ENCODE measurements at regions not wholly inside any gene's neighbourhood (a gene's known extent, or its start where the extent isn't known, plus 50 kb on each side); places are given as distances from the start of the nearest gene placed in this dataset.

DNA sequence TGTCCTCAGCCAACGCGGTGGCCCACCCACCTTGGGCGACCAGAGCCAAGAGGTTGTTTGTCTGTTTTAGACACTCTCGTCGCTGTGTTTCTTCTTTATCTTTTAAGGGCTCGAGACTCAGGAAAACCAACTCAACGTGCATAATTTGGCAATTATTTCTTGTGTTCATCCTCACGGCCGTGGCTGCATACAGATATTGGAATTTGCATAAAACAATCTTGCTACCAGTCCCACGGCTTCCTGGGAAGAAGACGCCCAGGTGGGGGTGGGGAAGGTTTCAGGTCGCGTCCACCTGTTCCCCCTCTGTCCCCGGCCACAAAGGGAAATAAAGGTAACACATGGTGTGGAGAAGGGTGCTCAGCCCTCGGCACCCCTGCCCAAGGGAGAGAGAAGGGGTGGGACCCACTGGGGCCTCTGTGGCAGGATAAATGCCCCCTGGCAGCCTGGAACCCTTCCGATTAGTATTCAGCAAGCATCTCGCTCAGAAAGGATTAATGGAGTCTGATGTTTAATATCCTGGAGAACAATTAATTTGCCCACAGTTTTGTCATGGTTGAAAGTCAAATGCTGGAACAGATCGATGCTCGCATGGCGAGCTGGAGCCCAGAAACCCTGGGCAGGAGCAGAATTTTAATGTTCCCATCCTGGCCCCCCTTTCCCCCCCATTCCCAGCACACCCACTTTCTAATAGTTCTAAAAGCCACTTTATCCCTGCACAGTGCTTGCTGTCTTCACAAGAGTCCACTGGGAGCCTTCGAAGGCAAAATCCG, 359.7 kb downstream of the MN1 start:
- DNase-seq (ENCODE audit: low read depth in 2 of 2) = no peak

DNA sequence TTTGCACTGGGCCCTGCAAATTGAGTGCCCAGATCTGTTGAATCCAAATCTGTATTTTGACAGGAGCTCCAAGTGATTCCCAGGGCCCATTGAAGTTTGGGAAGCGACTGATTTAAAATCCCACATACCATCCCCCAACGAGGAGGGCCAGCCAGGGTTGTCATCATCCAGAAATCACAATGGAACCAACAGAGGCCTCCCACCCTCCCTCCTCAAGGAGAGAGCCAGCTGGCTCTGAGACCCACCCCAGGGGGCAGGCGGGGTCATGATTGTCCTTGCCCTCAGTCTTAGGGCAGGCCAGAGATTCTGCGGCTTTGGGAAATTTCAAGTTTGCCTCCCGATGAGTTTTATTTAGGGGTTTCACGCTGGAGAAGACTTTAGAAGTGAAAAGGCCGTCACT, 358.2 kb downstream of the MN1 start:
- no peak for DNase-seq (ENCODE audit: low read depth in 2 of 2)

DNA sequence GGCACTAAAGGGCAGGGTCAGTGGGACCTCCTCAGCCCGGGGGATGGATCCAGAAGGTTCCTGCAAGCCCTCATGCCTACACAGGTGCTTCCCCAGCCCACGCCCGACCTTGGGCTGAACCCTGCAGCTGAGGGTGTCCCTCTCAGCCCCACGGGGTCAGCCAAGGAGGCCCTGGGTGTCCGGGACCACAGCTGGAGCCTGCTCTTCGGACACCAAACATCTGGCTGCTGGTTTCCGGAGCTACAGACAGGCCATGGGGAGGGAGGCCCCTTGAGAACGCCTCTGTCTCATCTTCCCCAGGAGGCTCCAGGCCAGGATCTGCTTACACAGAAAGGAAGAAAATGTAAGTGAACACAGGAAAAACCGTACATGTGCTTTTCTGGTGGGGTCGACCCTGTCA, 355.7 kb downstream of the MN1 start:
- DNase-seq (ENCODE audit: low read depth in 2 of 2) = no peak

DNA sequence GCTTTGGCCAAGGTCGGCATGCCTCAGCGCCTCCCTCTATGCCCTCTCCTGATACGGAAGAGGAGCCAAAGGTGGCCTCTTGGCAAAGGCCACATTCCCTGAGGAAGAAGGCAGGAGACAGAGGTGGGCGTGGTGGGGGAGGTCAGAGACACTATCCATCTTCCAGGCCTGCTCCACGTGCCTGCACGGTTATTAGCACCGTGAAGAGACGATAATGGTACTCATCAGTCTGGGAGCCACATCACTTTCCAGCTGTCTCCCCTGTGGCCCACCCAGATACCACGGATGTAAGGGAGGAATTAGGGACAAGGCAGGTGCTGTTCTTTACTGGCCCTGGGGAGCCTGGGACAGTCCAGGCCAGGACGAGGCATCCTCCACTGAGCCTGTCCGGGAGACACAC, 354.3 kb downstream of the MN1 start:
- no peak for DNase-seq (ENCODE audit: low read depth in 2 of 2)

DNA sequence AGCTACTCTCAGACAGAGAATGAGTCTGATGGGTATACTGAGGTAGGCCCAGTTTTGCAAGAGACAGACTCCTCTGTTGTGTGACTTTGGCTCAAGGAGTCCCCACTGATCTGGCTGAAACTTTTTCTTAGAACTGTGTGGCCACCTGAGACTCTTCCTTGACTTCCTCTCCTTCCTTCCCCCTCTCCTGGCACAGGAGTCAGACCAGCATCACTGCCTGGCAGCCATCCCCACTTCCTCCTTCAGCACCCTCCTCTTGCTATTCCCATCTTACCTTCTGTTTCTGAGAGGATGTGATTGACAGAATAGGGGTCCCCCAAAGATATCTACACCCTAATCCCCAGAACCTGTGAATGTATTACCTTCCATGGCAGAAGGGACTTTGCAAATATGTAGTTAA, 351.1 kb downstream of the MN1 start:
- no peak for DNase-seq (ENCODE audit: low read depth in 2 of 2)

DNA sequence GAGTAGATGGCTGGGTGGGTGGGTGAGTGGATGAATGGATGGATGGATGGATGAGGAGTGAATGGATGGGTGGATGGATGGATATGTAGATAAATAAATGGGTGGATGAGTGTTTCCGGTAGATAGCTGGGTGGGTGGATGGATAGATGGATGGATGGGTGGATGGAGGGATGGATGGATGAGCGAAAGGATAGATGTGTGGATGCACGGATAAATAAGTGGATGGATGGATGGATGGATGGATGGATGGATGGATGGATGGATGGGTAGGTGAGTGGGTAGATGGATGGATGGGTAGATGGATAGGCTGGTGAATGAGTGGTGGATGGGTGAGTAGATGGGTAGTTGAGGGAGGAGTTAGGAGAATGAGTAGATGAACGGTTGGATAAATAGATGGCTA, 349.3 kb downstream of the MN1 start:
- DNase-seq (ENCODE audit: low read depth in 2 of 2) = no peak

DNA sequence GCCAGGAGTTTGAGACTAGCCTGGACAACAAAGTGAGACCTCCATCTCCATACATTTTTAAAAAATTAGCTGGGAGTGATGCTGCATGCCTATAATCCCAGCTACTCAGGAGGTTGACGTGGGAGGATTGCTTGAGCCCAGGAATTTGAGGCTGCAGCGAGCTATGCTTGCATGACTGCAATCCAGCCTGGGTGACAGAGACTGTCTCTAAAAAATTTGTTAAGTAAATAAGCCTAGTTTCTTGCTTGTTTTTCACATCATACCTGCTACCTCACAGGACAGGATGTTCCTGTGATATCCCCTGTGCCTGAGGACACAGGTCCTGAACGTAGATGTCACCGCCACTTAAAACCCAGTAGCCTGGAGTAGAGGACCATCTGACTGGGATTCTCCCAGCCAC, 348.6 kb downstream of the MN1 start:
- no peak for DNase-seq (ENCODE audit: low read depth in 2 of 2)

DNA sequence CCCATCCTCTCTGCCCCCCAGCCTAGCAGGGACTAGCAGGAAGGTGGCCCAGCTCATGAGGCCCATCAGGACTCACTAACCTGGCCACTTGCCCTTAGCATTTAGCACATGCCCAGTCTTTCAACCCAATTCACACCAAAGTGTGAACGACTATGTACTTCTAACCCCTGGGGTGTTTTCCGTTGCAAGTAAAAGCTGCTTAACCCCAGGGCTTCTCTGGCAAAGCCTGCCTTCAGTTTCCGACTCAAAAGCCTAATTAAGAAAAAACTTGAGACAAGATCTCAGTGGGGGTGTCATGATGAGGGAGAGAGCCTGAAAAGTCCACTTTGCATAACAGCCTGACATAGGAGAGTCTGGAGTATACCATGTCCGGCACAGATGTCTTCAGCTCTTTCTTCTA, 347.8 kb downstream of the MN1 start:
- DNase-seq (ENCODE audit: low read depth in 2 of 2) = no peak

DNA sequence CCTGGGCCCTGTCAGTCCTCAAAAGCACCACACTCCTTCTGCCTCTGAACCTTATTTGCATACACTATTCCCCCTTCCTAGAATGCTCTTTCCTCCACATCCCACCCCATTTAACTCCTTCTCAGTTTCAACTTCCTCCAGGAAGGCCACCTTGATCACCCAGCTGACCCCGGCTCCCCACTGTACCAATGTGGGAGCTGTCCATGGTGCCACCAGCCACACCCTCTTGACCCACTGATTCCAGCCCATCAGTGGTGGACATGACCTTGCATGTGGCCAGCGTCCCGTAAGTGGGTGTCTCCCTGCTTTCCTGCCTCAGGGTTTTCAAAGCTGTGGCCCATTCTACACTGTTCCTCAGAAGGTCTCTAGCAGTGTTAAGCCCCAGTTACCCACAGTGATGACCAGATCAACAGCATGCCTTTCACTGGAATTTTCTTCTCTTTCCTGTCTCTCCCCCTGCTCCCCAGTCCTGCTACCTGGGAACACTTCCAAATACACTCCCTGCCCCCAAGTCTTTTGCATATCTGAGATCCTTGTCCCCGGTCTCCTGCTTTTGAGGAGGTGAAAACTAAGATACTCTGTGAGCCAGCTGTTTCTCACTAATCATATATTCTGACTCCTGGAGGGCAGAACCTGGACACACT, 346.6 kb downstream of the MN1 start:
- DNase-seq (ENCODE audit: low read depth in 2 of 2) = no peak

DNA sequence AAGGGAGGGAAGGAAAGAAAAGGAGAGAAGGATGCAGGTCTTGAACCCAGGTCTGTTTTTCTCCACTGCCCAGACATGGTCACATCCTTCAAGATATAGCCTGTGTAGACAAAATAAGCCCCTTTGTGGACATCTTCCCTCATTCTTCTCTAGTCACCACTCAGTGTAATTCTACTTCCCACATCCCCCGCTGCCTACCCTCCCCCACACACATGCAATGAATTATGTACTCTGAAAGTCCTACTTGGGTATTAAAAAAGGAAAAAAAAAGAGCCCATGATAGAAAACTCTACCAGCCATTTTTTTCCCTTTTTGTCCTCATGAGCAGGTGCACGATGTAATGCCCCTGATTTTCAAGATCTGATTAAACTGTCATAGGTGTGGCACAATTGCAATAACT, 346.0 kb downstream of the MN1 start:
- DNase-seq (ENCODE audit: low read depth in 2 of 2) = no peak

DNA sequence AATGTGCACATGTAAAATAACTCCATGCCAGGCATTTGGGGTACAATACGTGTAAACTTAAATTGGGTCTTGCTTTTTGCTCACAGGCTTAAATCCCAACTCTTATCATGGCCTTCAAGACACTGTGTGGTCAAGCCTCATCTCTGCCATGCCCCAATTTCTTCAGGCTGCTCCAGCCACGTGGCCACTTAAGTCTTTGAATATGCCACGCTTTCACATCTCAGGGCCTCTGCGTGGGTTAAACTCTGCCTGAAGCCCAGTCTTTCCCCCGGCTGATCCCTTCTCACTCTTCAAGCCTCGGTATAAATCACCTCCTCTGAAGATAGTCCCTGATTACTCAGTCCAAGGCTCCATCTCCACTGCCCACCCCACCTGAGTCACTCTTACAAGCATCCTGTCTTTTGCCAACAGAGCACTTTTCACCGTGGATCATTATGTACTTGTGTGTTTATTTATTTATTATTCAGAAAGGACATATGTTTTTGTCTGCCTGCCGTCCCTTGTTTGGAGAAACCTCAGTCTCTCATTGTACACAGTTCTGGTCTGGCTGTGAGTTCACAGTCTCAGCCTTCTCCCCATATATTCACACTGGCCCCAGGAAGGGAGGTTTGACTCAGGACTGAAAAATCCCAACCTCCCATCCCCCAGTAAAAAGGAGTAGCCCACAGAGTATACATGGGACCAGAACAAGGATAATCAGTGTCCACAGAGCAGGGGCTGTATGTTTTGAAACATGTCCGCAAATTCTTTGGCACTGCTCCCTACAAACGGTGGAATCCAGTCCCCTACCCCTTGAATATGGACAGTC, 344.7 kb downstream of the MN1 start:
- no peak for DNase-seq (ENCODE audit: low read depth in 2 of 2)

DNA sequence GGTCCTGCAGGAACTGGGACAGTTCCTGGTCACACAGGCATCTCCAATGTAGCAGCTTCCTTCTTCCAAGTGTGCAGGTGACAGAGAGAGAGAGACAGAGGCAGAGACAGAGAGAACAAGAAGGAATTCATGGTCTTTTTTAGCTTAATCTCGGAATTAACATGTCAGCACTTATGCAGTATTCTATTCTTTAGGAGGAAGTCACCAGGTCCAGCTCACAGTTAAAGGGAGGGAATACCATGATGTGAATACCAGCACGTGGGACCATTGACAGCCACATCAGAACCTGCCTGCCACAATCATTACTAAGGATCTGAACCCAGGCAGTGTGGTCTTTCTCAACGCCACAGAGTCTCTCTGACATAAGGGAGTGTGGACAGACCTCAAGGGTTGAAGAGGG, 341.6 kb downstream of the MN1 start:
- DNase-seq (ENCODE audit: low read depth in 2 of 2) = no peak

DNA sequence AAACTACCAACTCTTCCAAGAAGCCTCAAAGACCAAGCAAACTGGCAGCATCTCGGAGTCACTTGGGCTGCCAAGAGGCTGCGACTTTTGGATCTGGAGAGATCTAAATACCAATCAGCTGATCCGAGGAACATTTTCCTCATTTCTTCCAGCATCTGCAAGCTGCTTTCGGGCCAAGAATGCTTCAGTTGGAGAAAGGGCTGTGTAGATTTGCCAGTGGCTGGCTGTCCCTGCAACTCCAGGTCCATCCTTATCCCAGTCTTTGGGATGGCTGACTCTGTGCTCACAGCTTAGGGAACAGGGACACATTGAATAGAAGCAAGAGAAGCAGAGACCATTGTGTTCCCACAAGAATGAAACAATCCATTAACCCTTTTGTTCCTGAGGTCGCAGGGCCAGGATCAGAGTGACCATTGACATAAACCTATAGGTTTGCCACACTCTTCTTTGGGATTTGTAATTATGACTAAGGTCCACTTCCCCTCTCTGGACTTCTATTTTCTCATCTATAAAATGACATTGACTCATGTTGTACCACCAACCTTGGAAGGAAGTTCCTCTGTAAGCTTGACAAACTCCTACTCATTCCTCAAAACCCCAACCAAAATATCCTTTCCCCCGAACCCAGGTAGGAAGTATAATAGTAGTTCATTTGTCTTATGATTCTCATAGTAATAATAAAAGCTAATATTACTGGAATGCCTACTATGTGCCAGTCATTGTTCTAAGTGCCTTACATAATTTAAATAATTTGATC, 340.8 kb downstream of the MN1 start:
- no peak for DNase-seq (ENCODE audit: low read depth in 2 of 2)

DNA sequence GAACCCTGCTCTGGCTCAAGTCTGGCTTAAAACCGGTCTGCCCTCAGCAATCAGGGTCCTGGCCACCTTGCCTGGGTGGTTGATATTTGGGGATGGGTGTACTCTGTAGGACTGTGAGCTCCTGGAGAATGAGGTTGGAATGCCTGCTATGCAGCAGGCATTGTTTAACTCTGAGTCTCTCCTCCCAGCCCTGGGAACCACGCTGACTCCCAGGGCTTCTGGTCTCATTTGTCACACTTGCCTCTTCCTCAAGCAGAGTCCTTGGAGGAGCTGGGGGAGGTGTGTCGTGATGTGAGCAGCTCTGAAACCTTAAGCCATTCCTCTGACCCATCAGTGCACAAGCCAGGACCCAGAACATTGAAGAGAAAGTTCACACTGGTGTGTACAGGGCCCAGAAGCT, 340.1 kb downstream of the MN1 start:
- no peak for DNase-seq (ENCODE audit: low read depth in 2 of 2)

DNA sequence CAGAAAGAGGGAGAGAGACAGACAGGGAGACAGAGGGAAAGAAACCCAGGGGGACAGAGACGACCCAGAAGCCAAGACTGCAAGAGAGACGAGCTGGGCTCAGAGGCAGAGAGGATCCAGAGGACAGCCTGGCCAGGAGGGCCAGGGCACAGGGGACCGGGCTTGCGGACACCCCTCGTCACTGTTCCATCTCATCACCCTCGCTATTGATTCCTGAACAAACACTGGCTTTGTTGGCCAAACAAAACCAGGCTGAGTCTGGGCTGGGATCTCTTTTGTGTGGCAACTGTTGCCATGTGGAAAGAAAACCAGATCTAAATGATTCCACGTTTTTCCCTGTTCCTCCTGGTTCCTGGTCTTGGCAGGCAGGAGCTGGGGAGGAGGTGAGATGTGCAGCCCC, 339.4 kb downstream of the MN1 start:
- no peak for DNase-seq (ENCODE audit: low read depth in 2 of 2)

DNA sequence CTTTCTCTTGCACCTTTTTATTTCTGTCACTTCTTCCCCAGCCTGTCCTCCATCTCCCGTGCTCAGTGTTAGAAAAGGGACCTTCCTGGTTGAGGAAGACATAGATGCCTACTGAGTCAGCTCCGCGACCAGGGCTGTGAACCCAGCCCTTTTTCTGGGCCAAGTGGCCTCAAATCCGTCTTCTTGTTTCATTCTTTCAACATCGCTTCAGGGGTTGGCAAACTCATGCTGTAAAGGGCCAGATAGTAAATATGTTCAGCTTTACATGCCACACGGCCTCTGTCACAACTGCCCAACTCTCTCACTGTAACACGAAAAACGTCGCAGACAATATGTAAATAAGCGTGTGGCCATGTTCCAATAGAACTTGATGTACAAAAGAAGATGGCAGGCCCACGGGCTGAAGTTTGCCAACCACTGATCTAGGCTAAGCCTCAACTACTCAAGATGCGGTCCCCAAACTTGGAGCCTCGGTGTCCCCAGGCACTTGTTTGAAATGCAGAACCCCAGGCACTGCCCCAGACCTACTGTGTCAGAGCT, 338.4 kb downstream of the MN1 start:
- DNase-seq (ENCODE audit: low read depth in 2 of 2) = no peak

DNA sequence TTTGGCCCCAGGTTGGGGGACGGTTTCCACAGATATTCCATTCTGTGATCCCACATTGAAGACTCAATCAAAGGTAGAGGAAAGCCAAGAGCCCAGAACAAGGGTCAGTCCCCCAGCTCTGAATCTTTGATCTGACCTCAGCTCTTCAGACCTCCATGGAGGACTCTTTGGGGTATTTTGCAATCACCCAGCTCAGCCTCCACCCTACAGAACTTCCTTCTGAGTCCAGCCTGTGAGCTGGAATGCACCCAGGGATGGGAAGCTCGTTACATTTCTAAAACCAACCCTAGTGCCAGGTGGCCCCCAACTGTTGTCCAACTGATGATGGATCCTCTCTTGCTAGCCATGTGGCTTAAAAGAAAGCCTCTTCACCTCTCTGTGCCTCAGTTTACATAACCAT, 335.3 kb downstream of the MN1 start:
- no peak for DNase-seq (ENCODE audit: low read depth in 2 of 2)

DNA sequence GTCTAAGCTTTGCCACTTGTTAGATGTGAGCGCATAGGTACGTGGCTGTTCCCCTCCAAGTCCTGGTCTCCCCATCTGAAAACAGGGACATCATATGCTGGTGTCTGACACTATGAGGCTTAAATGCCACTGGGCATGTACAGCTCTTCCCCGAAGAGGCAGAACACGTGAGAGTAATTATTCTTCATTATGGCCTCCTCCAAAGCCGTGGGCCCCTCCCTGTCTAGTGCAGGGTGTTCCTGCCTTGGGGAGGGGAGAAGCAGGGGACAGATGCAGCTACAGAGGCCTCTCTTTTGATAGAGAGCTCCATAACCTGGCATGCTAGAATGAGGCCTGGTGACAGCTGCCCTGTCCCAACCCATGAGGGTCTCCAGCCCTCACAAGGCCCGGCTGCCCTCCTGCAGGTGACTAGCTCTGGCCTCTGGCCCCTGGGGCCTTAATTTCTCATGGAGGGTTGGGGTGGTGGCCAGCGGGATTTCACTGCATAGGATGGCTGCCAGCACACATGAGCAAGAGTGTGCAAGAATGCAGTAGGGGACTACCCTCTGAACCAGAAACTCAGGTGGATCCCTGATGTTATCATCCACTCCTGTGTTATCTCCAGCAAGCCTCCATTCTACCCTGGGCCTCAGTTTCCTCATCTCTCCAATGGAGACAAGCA, 334.6 kb downstream of the MN1 start:
- DNase-seq (ENCODE audit: low read depth in 2 of 2) = no peak

DNA sequence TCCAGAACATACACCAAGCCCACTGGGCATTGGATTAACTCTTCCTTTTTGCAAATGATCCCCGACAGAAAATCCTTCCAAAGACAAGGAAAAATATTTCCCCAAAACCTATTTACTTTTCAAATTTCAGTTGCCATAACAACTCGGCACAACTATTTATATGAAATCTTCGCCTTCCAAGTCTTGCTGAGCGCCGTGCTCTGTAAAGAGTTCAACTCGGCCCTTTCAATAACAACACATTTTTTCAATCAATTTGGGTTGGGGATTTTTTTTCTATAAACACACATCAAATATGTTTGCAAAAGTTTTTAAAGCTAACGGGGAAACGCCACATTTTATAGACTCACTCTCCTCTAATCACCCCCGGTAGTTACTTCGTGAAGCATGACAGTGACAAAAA, 333.8 kb downstream of the MN1 start:
- no peak for DNase-seq (ENCODE audit: low read depth in 2 of 2)

DNA sequence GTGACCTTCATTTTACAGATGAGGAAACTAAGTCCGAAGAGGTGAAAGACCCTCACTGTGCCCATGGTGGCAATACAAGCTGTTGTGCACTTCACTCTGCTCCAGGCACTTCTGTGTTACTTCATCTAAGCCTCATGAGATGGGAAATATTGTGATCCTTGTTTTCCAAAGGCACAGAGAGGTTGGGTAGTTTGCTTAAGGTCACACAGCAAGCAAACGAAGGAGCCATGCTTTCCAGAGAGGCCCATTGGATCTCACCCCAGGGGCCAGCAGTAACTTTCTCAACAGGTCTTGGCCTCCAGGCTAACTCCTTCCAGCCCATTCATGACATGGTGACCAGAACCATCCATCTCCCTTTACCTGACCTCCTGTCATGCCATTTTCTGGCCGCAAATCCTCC, 332.8 kb downstream of the MN1 start:
- DNase-seq (ENCODE audit: low read depth in 2 of 2) = no peak

DNA sequence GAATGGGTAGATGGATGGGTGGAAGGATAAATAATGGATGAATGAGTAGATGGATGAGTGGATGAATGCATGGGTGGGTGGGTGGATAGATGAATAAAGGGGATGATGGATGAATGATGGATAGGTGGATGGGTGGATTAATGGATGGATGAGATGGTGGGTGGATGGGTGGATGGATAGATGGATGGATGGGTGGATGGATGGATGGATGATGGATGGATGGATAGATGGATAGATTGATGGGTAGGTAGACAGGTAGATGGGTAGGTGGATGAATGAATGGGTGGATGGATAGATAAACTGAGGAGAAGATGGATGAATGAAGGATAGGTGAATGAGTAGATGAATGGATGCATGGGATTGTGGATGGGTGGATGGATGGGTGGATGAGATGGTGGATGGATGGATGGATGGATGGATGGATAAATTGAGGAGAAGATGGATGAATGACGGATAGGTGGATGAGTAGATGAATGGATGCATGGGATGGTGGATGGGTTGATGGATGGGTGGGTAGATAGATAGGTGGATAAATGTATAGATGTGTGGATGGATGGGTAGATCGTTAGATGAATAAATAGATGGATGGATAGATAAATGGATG, 331.3 kb downstream of the MN1 start:
- DNase-seq (ENCODE audit: low read depth in 2 of 2) = no peak
